Activated CD4-positive, alpha-beta T cell treated with anti-CD3 and anti-CD28 coated beads for 36 hours (primary cell): ENCODE measurements at regions not wholly inside any gene's neighbourhood (a gene's known extent, or its start where the extent isn't known, plus 50 kb on each side); places are given as distances from the start of the nearest gene placed in this dataset.

ENCODE experiments used
- ATAC-seq: fragments of 200-7000 bp; cut with Tn5 transposase; one replicate; pipeline ENCODE4 v1.10.0; 2021; ENCODE audit warnings: mild to moderate bottlenecking, moderate library complexity
- CTCF ChIA-PET: fragments of 350-600 bp; sonication (Branson Sonifier 250); formaldehyde crosslinking; loops from one replicate; lab custom pipeline; 2021; ENCODE audit warnings: antibody characterized with exemption; lab: Charles Lee
- POLR2A ChIA-PET: fragments of 350-600 bp; sonication (Branson Sonifier 250); formaldehyde crosslinking; loops from one replicate; lab custom pipeline; 2021; ENCODE audit warnings: antibody characterized with exemption, inconsistent platforms; lab: Charles Lee
- DNase-seq: peaks from one replicate; pipeline ENCODE4 v3.0.0-alpha.2; 2020
- H3K27ac Mint-ChIP-seq: one replicate; pipeline ENCODE4 v1.8.0; 2021; ENCODE audit warnings: mixed read lengths
- H3K27me3 Mint-ChIP-seq: one replicate; pipeline ENCODE4 v1.8.0; 2021; ENCODE audit warnings: mixed read lengths
- H3K36me3 Mint-ChIP-seq: one replicate; pipeline ENCODE4 v1.8.0; 2021; ENCODE audit warnings: low read depth, mixed read lengths
- H3K4me1 Mint-ChIP-seq: one replicate; pipeline ENCODE4 v1.8.0; 2021; ENCODE audit warnings: mixed read lengths
- H3K4me3 Mint-ChIP-seq: one replicate; pipeline ENCODE4 v1.8.0; 2021; ENCODE audit warnings: mild to moderate bottlenecking, moderate library complexity, mixed read lengths
- H3K9me3 Mint-ChIP-seq: one replicate; pipeline ENCODE4 v1.8.0; 2021; ENCODE audit warnings: low read depth, mixed read lengths
- intact Hi-C, 2 experiments: fragments of 100-400 bp; cut with DNase I in 1 of 2; cut with micrococcal nuclease in 1 of 2; formaldehyde crosslinking; loops; one replicate each; pipeline versions ENCODE4 v1.14.2 to v1.15.1; 2022 to 2024; cut with DNase I, micrococcal nuclease

GRCh38 chr2:19127616-19128015 lies 230.8 kb downstream of the OSR1 start:
- H3K4me1 Mint-ChIP-seq, result peaks cover 2% of the 10 kb centered on the region
- intact Hi-C loops, result no loop called here
- no peak overlapping the region for H3K4me3 Mint-ChIP-seq
- DNase-seq (no peak), ATAC-seq (no peak)
- no peaks in the 10 kb centered on the region for H3K27me3 Mint-ChIP-seq
- no peak overlapping the region for H3K27ac Mint-ChIP-seq
- POLR2A ChIA-PET, result no interaction called here
- no peaks in the 10 kb centered on the region for H3K36me3 Mint-ChIP-seq
- CTCF ChIA-PET, result no interaction called here
- no peaks in the 10 kb centered on the region for H3K9me3 Mint-ChIP-seq

- ATAC-seq, result no peak
- Mint-ChIP-seq H3K27me3 (no peaks in the 10 kb centered on the region), H3K4me3 (no peak overlapping the region), H3K4me1 (peaks cover 2% of the 10 kb centered on the region), H3K36me3 (no peaks in the 10 kb centered on the region), H3K27ac (no peak overlapping the region), H3K9me3 (no peaks in the 10 kb centered on the region)
- intact Hi-C loops, result no loop called here
- CTCF ChIA-PET, result no interaction called here
- POLR2A ChIA-PET, result no interaction called here
- no peak for DNase-seq
These were observed 232.3 kb downstream of the OSR1 start for GRCh38 chr2:19125901-19126680.

GRCh38 chr2:19124135-19124534 lies 234.3 kb downstream of the OSR1 start:
- ATAC-seq, result peak; percentile 53

GRCh38 chr2:19123556-19123955 lies 234.9 kb downstream of the OSR1 start:
- H3K4me1 Mint-ChIP-seq, result no peaks in the 10 kb centered on the region
- DNase-seq, result no peak
- ATAC-seq, result no peak
- intact Hi-C loops, result no loop called here
- no peaks in the 10 kb centered on the region for H3K9me3 Mint-ChIP-seq
- no peaks in the 10 kb centered on the region for H3K27me3 Mint-ChIP-seq
- ChIA-PET POLR2A (no interaction called here), CTCF (interaction anchor here (0.6 kb wide), 1 partner anchor 93 kb away, joined by 4 read pairs; no protein-coding TSS in a partner anchor)
- H3K27ac Mint-ChIP-seq, result no peak overlapping the region
- H3K4me3 Mint-ChIP-seq, result no peak overlapping the region
- no peaks in the 10 kb centered on the region for H3K36me3 Mint-ChIP-seq

More at GRCh38 chr2:19124135-19124534, 234.3 kb downstream of the OSR1 start:
- Mint-ChIP-seq H3K9me3 (no peaks in the 10 kb centered on the region), H3K27ac (no peak overlapping the region), H3K4me1 (no peaks in the 10 kb centered on the region), H3K27me3 (no peaks in the 10 kb centered on the region), H3K36me3 (no peaks in the 10 kb centered on the region), H3K4me3 (no peak overlapping the region)
- ChIA-PET POLR2A (no interaction called here), CTCF (no interaction called here)
- DNase-seq, result no peak
- intact Hi-C loops, result no loop called here

- CTCF ChIA-PET, result no interaction called here
- intact Hi-C loops, result no loop called here
- ATAC-seq, result no peak
- POLR2A ChIA-PET, result no interaction called here
- Mint-ChIP-seq H3K4me3 (no peak overlapping the region), H3K27ac (no peak overlapping the region), H3K4me1 (no peaks in the 10 kb centered on the region), H3K36me3 (no peaks in the 10 kb centered on the region), H3K9me3 (no peaks in the 10 kb centered on the region), H3K27me3 (no peaks in the 10 kb centered on the region)
- no peak for DNase-seq
These were observed 236.2 kb downstream of the OSR1 start for GRCh38 chr2:19122220-19122619.

GRCh38 chr2:19120941-19121750 lies 237.3 kb downstream of the OSR1 start:
- H3K4me3 Mint-ChIP-seq, result no peak overlapping the region
- intact Hi-C loops, result no loop called here
- DNase-seq (no peak), ATAC-seq (no peak)
- POLR2A ChIA-PET, result no interaction called here
- no peaks in the 10 kb centered on the region for H3K9me3 Mint-ChIP-seq
- H3K27me3 Mint-ChIP-seq, result no peaks in the 10 kb centered on the region
- H3K27ac Mint-ChIP-seq, result no peak overlapping the region
- CTCF ChIA-PET, result no interaction called here
- no peaks in the 10 kb centered on the region for H3K4me1 Mint-ChIP-seq
- H3K36me3 Mint-ChIP-seq, result no peaks in the 10 kb centered on the region

GRCh38 chr2:19120181-19120580 lies 238.2 kb downstream of the OSR1 start:
- Mint-ChIP-seq H3K4me1 (no peaks in the 10 kb centered on the region), H3K9me3 (no peaks in the 10 kb centered on the region)

GRCh38 chr2:19119326-19120001 lies 239.0 kb downstream of the OSR1 start:
- POLR2A ChIA-PET, result no interaction called here
- intact Hi-C loops, result no loop called here
- Mint-ChIP-seq H3K4me1 (no peaks in the 10 kb centered on the region), H3K9me3 (no peaks in the 10 kb centered on the region), H3K27me3 (no peaks in the 10 kb centered on the region), H3K36me3 (no peaks in the 10 kb centered on the region), H3K27ac (no peak overlapping the region), H3K4me3 (no peak overlapping the region)
- ATAC-seq (no peak), DNase-seq (no peak)
- CTCF ChIA-PET, result no interaction called here

More at GRCh38 chr2:19120181-19120580, 238.2 kb downstream of the OSR1 start:
- no peak for ATAC-seq
- Mint-ChIP-seq H3K36me3 (no peaks in the 10 kb centered on the region), H3K27me3 (no peaks in the 10 kb centered on the region), H3K4me3 (no peak overlapping the region), H3K27ac (no peak overlapping the region)
- no peak for DNase-seq
- CTCF ChIA-PET, result no interaction called here
- intact Hi-C loops, result no loop called here
- POLR2A ChIA-PET, result no interaction called here

- intact Hi-C loops, result no loop called here
- CTCF ChIA-PET, result no interaction called here
- Mint-ChIP-seq H3K9me3 (no peaks in the 10 kb centered on the region), H3K36me3 (no peaks in the 10 kb centered on the region), H3K27me3 (peaks cover 3% of the 10 kb centered on the region), H3K4me3 (no peak overlapping the region), H3K27ac (no peak overlapping the region), H3K4me1 (no peaks in the 10 kb centered on the region)
- DNase-seq (no peak), ATAC-seq (no peak)
- POLR2A ChIA-PET, result no interaction called here
These were observed 241.5 kb downstream of the OSR1 start for GRCh38 chr2:19116918-19117317.

GRCh38 chr2:19114754-19115231 lies 243.6 kb downstream of the OSR1 start:
- DNase-seq (no peak), ATAC-seq (no peak)
- POLR2A ChIA-PET, result no interaction called here
- Mint-ChIP-seq H3K4me3 (no peak overlapping the region), H3K27me3 (peaks cover 3% of the 10 kb centered on the region), H3K36me3 (no peaks in the 10 kb centered on the region), H3K9me3 (no peaks in the 10 kb centered on the region), H3K4me1 (no peaks in the 10 kb centered on the region), H3K27ac (no peak overlapping the region)
- CTCF ChIA-PET, result no interaction called here
- intact Hi-C loops, result no loop called here

- no peaks in the 10 kb centered on the region for H3K4me1 Mint-ChIP-seq
- H3K9me3 Mint-ChIP-seq, result no peaks in the 10 kb centered on the region
- H3K4me3 Mint-ChIP-seq, result no peak overlapping the region
- ChIA-PET CTCF (no interaction called here), POLR2A (no interaction called here)
- DNase-seq (no peak), ATAC-seq (no peak)
- no peaks in the 10 kb centered on the region for H3K36me3 Mint-ChIP-seq
- no peak overlapping the region for H3K27ac Mint-ChIP-seq
- H3K27me3 Mint-ChIP-seq, result peaks cover 3% of the 10 kb centered on the region
- intact Hi-C loops, result no loop called here
These were observed 244.3 kb downstream of the OSR1 start for GRCh38 chr2:19114126-19114525.
